Ishikawa (cell line): ENCODE measurements at regions not wholly inside any gene's neighbourhood (a gene's known extent, or its start where the extent isn't known, plus 50 kb on each side); places are given as distances from the start of the nearest gene placed in this dataset.

ENCODE experiments used
- CEBPB ChIP-seq: IDR thresholded peaks from 2 replicates; pipeline ENCODE4 v1.6.1; 2012
- CREB1 ChIP-seq: IDR thresholded peaks from 2 replicates; pipeline ENCODE4 v1.6.1; 2012; ENCODE audit warnings: low read depth
- EGR1 ChIP-seq: IDR thresholded peaks from 2 replicates; pipeline ENCODE4 v1.6.1; 2012
- NFIC ChIP-seq: IDR thresholded peaks from 2 replicates; pipeline ENCODE4 v1.6.1; 2012
- REST ChIP-seq: IDR thresholded peaks from 2 replicates; pipeline ENCODE4 v1.6.1; 2012; ENCODE audit warnings: low read depth, mild to moderate bottlenecking
- TAF1 ChIP-seq: IDR thresholded peaks from 2 replicates; pipeline ENCODE4 v1.6.1; 2012; ENCODE audit warnings: low read depth, mild to moderate bottlenecking
- TCF12 ChIP-seq: IDR thresholded peaks from 2 replicates; pipeline ENCODE4 v1.6.1; 2012; ENCODE audit warnings: low read depth
- TEAD4 ChIP-seq: IDR thresholded peaks from 2 replicates; pipeline ENCODE4 v1.6.1; 2012
- USF1 ChIP-seq: IDR thresholded peaks from 2 replicates; pipeline ENCODE4 v1.6.1; 2012
- YY1 ChIP-seq: IDR thresholded peaks from 2 replicates; pipeline ENCODE4 v1.6.1; 2012; ENCODE audit warnings: low read depth

- TF ChIP-seq REST (no peak), USF1 (no peak), YY1 (no peak), TEAD4 (no peak), CREB1 (no peak), EGR1 (no peak), CEBPB (no peak), TCF12 (no peak), NFIC (no peak), TAF1 (no peak)
These were observed 52.3 kb upstream of the FNDC3A start for GRCh38 chr13:48923376-48923775.
